H54 (cell line): ENCODE measurements at regions not wholly inside any gene's neighbourhood (a gene's known extent, or its start where the extent isn't known, plus 50 kb on each side); places are given as distances from the start of the nearest gene placed in this dataset.
"Not testable (repeated sequence)": the region's sequence is repeated elsewhere in the genome, so short reads cannot be mapped to it uniquely, and the experiment has no call there.

Experiments
- DNase-seq: peaks from one replicate; pipeline ENCODE4 v3.0.0; 2011; ENCODE audit warnings: low spot score, mixed read lengths; ENCODE audit not compliant: insufficient read length
- FAIRE-seq: peaks from 3 replicates; lab custom pipeline; 2011; peaks lifted over from hg19 to GRCh38; lab: Jason Lieb, UNC
- POLR2A ChIP-seq: IDR thresholded peaks from 2 replicates; pipeline ENCODE4 v1.6.1; 2011; ENCODE audit warnings: low read depth, mild to moderate bottlenecking, low read length

GRCh38 chr14:65173973-65174693 is 71.8 kb upstream of the MAX start:
- no peak for TF ChIP-seq POLR2A
- FAIRE-seq (peak; percentile 36), DNase-seq (no peak)

- no peak for TF ChIP-seq POLR2A
Measured at GRCh38 chr14:65174783-65175182, 72.5 kb upstream of the MAX start.

GRCh38 chr14:65177551-65177950 is 75.2 kb upstream of the MAX start:
- FAIRE-seq (no peak), DNase-seq (no peak)
- TF ChIP-seq POLR2A, result no peak

More at GRCh38 chr14:65174783-65175182, 72.5 kb upstream of the MAX start:
- DNase-seq, result no peak
- FAIRE-seq, result no peak

- FAIRE-seq, DNase-seq: not testable (repeated sequence)
Measured at GRCh38 chr14:65179231-65179630, 76.9 kb upstream of the MAX start.

GRCh38 chr14:65179918-65180724 is 77.8 kb upstream of the MAX start:
- FAIRE-seq (peak; percentile 99), DNase-seq (peak; percentile 63)

GRCh38 chr14:65180725-65181025 is 78.4 kb upstream of the MAX start:
- TF ChIP-seq POLR2A, result no peak
- no peak for FAIRE-seq
- no peak for DNase-seq

More at GRCh38 chr14:65179918-65180724, 77.8 kb upstream of the MAX start:
- TF ChIP-seq POLR2A, result no peak

GRCh38 chr14:65184032-65184764 is 81.9 kb upstream of the MAX start:
- no peak for TF ChIP-seq POLR2A
- peak; percentile 89 for FAIRE-seq
- peak; percentile 29 for DNase-seq

- DNase-seq (no peak), FAIRE-seq (no peak)
- no peak for TF ChIP-seq POLR2A
Measured at GRCh38 chr14:65185829-65186228, 83.5 kb upstream of the MAX start.

GRCh38 chr14:65186951-65187350 is 84.6 kb upstream of the MAX start:
- TF ChIP-seq POLR2A, result no peak
- no peak for DNase-seq
- FAIRE-seq, result no peak

- FAIRE-seq (no peak), DNase-seq (no peak)
- TF ChIP-seq POLR2A, result no peak
Measured at GRCh38 chr14:65187421-65188049, 85.2 kb upstream of the MAX start.

GRCh38 chr14:65190312-65190711 is 88.0 kb upstream of the MAX start:
- no peak for FAIRE-seq
- no peak for TF ChIP-seq POLR2A

GRCh38 chr14:65191716-65192115 is 89.4 kb upstream of the MAX start:
- DNase-seq (no peak), FAIRE-seq (no peak)
- no peak for TF ChIP-seq POLR2A

More at GRCh38 chr14:65190312-65190711, 88.0 kb upstream of the MAX start:
- DNase-seq, result no peak

GRCh38 chr14:65192686-65193085 is 90.4 kb upstream of the MAX start:
- no peak for TF ChIP-seq POLR2A
- DNase-seq, result no peak
- no peak for FAIRE-seq
